OCI-LY1 (cell line): ENCODE measurements at regions not wholly inside any gene's neighbourhood (a gene's known extent, or its start where the extent isn't known, plus 50 kb on each side); places are given as distances from the start of the nearest gene placed in this dataset.

Experiments used
- EZH2 ChIP-seq: fragments of 200-600 bp; sonication (generic), shearing (Covaris generic); IDR thresholded peaks from 2 replicates; pipeline ENCODE4 v1.8.0; 2017; ENCODE audit warnings: borderline replicate concordance, mixed run types, mild to moderate bottlenecking, antibody characterized with exemption, low read length, moderate library complexity, mixed read lengths
- TF ChIP-seq, protein P1 (sequence below): fragments of 200-600 bp; sonication (generic), shearing (Covaris generic); IDR thresholded peaks from 2 replicates; pipeline ENCODE4 v1.5.1; 2017; ENCODE audit warnings: mild to moderate bottlenecking, antibody characterized with exemption, low read length, moderate library complexity, mixed read lengths

DNA sequence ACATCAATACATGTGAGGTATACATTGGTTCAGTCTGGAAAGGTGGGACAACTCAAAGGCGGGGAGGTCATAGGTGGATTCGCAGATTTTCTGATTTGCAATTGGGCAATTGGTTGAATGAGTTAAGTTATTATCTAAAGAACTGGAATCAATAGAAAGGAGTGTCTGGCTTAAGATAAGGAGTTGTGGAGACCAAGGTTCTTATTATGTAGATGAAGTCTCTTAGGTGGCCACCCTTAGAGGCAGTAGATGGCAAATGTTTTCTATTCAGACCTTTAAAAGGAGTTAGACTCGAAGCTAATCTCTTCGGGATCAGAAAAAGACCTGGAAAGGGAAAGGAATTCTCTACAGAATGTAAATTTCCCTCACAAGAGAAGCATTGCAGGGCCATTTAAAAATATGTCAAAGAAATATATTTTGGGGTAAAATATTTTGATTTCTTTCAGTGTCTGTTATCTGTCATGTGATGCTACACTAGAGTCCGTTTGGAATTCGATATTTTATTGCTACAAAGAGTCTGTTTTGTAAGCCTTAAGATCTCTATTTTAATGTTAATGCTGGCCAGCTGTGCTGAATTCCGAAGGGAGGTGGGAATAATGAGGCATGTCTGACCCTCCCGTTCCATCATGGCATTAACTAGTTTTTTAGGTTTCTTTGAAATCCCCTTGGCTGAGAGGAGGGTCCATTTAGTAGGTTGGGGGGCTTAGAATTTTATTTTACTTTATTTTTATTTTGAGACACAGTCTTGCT, 265.1 kb downstream of the PTPRU start:
- TF ChIP-seq, protein P1, sequence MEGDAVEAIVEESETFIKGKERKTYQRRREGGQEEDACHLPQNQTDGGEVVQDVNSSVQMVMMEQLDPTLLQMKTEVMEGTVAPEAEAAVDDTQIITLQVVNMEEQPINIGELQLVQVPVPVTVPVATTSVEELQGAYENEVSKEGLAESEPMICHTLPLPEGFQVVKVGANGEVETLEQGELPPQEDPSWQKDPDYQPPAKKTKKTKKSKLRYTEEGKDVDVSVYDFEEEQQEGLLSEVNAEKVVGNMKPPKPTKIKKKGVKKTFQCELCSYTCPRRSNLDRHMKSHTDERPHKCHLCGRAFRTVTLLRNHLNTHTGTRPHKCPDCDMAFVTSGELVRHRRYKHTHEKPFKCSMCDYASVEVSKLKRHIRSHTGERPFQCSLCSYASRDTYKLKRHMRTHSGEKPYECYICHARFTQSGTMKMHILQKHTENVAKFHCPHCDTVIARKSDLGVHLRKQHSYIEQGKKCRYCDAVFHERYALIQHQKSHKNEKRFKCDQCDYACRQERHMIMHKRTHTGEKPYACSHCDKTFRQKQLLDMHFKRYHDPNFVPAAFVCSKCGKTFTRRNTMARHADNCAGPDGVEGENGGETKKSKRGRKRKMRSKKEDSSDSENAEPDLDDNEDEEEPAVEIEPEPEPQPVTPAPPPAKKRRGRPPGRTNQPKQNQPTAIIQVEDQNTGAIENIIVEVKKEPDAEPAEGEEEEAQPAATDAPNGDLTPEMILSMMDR = no peak
- TF ChIP-seq EZH2 = no peak
